Hepatocyte (in vitro differentiated cells): ENCODE measurements at regions not wholly inside any gene's neighbourhood (a gene's known extent, or its start where the extent isn't known, plus 50 kb on each side); places are given as distances from the start of the nearest gene placed in this dataset.

Source experiments
- DNase-seq: peaks from one replicate; pipeline ENCODE4 v3.0.0-alpha.2; 2016; ENCODE audit warnings: low spot score
- H2AFZ ChIP-seq: fragments of 200-600 bp; sonication (generic); 2 replicates; pipeline ENCODE4 v1.6.0; 2016; ENCODE audit warnings: antibody characterized with exemption, mild to moderate bottlenecking
- H3K27ac ChIP-seq: fragments of 200-600 bp; sonication (generic); 2 replicates; pipeline ENCODE4 v1.5.1; 2016; ENCODE audit warnings: mild to moderate bottlenecking
- H3K27me3 ChIP-seq: fragments of 200-600 bp; sonication (generic); 2 replicates; pipeline ENCODE4 v1.6.1; 2016
- H3K36me3 ChIP-seq: fragments of 200-600 bp; sonication (generic); replicated peaks from 2 replicates; pipeline ENCODE4 v1.5.1; 2016; ENCODE audit warnings: low read depth; ENCODE audit not compliant: insufficient read depth
- H3K4me1 ChIP-seq: fragments of 200-600 bp; sonication (generic); 2 replicates; pipeline ENCODE4 v1.5.1; 2016; ENCODE audit warnings: mild to moderate bottlenecking, moderate library complexity; ENCODE audit not compliant: insufficient read depth
- H3K4me2 ChIP-seq: fragments of 200-600 bp; sonication (generic); 2 replicates; pipeline ENCODE4 v1.6.0; 2016
- H3K4me3 ChIP-seq: fragments of 200-600 bp; sonication (generic); 2 replicates; pipeline ENCODE4 v1.5.1; 2016; ENCODE audit warnings: mild to moderate bottlenecking
- H3K79me2 ChIP-seq: fragments of 200-600 bp; sonication (generic); 2 replicates; pipeline ENCODE4 v1.6.0; 2017; ENCODE audit warnings: mild to moderate bottlenecking
- H3K9me2 ChIP-seq: fragments of 200-600 bp; sonication (generic); replicated peaks from 2 replicates; pipeline ENCODE4 v1.6.0; 2017; ENCODE audit warnings: mild to moderate bottlenecking; ENCODE audit not compliant: insufficient read depth
- H3K9me3 ChIP-seq: fragments of 200-600 bp; sonication (generic); 2 replicates; pipeline ENCODE4 v1.5.1; 2016; ENCODE audit warnings: low read depth, mild to moderate bottlenecking
- H4K20me1 ChIP-seq: fragments of 200-600 bp; sonication (generic); 2 replicates; pipeline ENCODE4 v1.6.0; 2016; ENCODE audit warnings: mild to moderate bottlenecking; ENCODE audit not compliant: insufficient read depth, poor library complexity, severe bottlenecking
- EZH2 ChIP-seq: fragments of 200-600 bp; sonication (generic); IDR thresholded peaks from 2 replicates; pipeline ENCODE4 v1.6.1; 2016; ENCODE audit warnings: antibody characterized with exemption, mild to moderate bottlenecking, borderline replicate concordance
- EZH2phosphoT487 ChIP-seq: fragments of 200-600 bp; sonication (generic); IDR thresholded peaks from one replicate; pipeline ENCODE4 v1.6.1; 2018; ENCODE audit warnings: antibody characterized with exemption, mild to moderate bottlenecking, low read depth, moderate library complexity; ENCODE audit not compliant: unreplicated experiment, severe bottlenecking
- WGBS: methylation state at CpG from one replicate; pipeline ENCODE4 v1.1.6; 2016; ENCODE audit warnings: low lambda C conversion rate; ENCODE audit errors: missing lambda C conversion rate; 5-methylcytosine and 5-hydroxymethylcytosine counted together
- TF ChIP-seq, protein P1 (sequence below): fragments of 200-600 bp; sonication (generic); IDR thresholded peaks from 2 replicates; pipeline ENCODE4 v1.5.1; 2016; ENCODE audit warnings: antibody characterized with exemption, mild to moderate bottlenecking; ENCODE audit not compliant: poor library complexity

DNA sequence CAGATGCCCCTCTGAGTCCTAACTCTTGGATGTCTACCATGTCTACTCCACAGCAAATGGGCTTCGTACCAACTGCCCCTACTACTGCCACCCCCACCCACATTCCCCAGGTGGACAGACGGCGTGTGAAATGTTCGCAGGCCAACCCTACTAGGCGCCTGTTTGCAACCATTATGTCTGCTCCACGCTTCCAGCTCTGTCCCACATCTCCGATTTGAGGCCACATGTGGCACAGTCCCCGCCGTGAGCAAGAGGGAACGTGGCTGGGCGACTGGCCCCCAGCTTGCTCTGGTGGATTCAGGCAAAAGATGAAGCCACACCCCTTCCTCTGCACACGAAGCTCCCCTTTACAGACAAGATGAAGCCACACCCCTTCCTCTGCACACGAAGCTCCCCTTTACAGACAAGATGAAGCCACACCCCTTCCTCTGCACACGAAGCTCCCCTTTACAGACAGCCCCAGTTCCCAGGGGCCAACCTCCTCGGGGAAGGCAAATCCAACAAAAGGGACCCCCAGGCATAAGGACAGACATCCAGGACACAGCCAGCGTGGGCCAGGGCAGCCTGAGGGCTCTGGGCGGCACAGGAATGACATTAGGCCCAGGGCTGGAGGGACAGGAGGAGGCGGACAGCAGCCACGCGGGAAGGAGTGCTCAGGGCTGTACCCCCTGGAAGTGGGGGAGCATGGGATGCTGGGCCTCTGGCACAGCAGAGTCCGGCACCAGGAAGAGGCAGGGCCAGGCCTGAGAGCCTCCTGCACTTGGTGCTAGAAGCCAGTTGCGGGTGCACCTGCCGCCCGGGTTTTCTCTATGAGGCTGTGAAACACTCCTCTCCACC lies 106.2 kb downstream of the SHANK2 start:
- Histone ChIP-seq H3K27me3 (no peaks in the 10 kb centered on the region), H2AFZ (no peak overlapping the region), H3K36me3 (no peaks in the 10 kb centered on the region), H3K27ac (no peak overlapping the region), H4K20me1 (no peaks in the 10 kb centered on the region), H3K4me3 (no peak overlapping the region), H3K4me1 (no peaks in the 10 kb centered on the region), H3K9me3 (no peaks in the 10 kb centered on the region), H3K4me2 (no peak overlapping the region), H3K79me2 (no peaks in the 10 kb centered on the region), H3K9me2 (no peaks in the 10 kb centered on the region)
- TF ChIP-seq EZH2 (no peak), EZH2phosphoT487 (no peak)
- TF ChIP-seq, protein P1, sequence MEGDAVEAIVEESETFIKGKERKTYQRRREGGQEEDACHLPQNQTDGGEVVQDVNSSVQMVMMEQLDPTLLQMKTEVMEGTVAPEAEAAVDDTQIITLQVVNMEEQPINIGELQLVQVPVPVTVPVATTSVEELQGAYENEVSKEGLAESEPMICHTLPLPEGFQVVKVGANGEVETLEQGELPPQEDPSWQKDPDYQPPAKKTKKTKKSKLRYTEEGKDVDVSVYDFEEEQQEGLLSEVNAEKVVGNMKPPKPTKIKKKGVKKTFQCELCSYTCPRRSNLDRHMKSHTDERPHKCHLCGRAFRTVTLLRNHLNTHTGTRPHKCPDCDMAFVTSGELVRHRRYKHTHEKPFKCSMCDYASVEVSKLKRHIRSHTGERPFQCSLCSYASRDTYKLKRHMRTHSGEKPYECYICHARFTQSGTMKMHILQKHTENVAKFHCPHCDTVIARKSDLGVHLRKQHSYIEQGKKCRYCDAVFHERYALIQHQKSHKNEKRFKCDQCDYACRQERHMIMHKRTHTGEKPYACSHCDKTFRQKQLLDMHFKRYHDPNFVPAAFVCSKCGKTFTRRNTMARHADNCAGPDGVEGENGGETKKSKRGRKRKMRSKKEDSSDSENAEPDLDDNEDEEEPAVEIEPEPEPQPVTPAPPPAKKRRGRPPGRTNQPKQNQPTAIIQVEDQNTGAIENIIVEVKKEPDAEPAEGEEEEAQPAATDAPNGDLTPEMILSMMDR, result no peak
- no peak for DNase-seq
- WGBS, result 89% methylated on average over 23 of the region's 24 CpGs

DNA sequence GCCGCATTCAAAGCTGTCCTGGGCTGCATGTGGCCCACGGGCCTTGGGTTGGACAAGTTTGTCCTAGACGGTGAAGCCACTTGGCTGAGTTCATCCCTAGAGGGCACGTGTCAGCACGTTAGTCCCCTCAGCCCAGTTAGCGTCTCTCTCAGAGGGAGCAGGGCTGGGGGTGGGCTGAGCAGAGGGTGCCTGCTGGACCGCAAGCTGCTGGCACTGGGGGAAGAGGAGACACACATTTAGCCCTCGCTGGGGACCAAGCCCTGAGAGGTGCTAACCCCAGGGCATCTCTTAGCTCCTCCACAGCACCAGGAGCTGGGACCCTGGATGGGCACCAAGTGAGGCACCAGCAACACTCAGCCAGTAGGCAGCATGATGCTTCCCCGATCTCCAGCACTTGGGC lies 107.0 kb downstream of the SHANK2 start:
- Histone ChIP-seq H3K9me3 (no peaks in the 10 kb centered on the region), H3K4me1 (no peaks in the 10 kb centered on the region), H3K27ac (no peak overlapping the region), H4K20me1 (no peaks in the 10 kb centered on the region), H2AFZ (no peak overlapping the region), H3K4me3 (no peak overlapping the region), H3K79me2 (no peaks in the 10 kb centered on the region), H3K36me3 (no peaks in the 10 kb centered on the region), H3K4me2 (no peak overlapping the region), H3K27me3 (no peaks in the 10 kb centered on the region), H3K9me2 (no peaks in the 10 kb centered on the region)
- no peak for DNase-seq
- WGBS, result 88% methylated on average over 9 of the region's 9 CpGs
- TF ChIP-seq, protein P1, result no peak
- TF ChIP-seq EZH2, result no peak
- no peak for TF ChIP-seq EZH2phosphoT487

DNA sequence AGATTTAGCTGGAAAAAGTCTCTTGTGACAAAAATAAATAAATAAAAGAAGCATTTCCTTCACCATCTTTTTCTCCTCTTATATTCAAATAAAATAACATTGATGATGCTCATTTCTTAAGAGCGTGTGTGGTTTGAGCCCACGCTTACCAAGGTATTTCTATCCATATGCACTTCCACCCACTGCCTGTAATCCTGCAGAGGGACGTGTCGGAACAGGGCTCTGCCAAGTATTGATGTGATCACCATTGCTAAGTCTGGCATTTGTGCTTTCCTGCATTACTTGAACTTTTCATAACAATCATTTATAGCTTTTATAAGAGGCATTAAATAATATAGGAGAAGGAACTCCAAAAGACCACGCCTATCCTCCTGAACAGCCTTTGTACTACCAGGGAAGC lies 107.6 kb downstream of the SHANK2 start:
- H3K27ac ChIP-seq, result no peak overlapping the region
- no peaks in the 10 kb centered on the region for H3K9me3 ChIP-seq
- 87% methylated on average over 5 of the region's 5 CpGs for WGBS
- H3K36me3 ChIP-seq, result no peaks in the 10 kb centered on the region
- H3K4me1 ChIP-seq, result no peaks in the 10 kb centered on the region
- no peaks in the 10 kb centered on the region for H3K79me2 ChIP-seq
- TF ChIP-seq, protein P1, result no peak
- no peak for TF ChIP-seq EZH2
- no peak for TF ChIP-seq EZH2phosphoT487
- no peak overlapping the region for H2AFZ ChIP-seq
- H3K4me3 ChIP-seq, result no peak overlapping the region
- DNase-seq, result no peak
- no peaks in the 10 kb centered on the region for H3K9me2 ChIP-seq
- no peaks in the 10 kb centered on the region for H3K27me3 ChIP-seq
- H3K4me2 ChIP-seq, result no peak overlapping the region
- H4K20me1 ChIP-seq, result no peaks in the 10 kb centered on the region
